ENCODE measurements at regions not wholly inside any gene's neighbourhood (a gene's known extent, or its start where the extent isn't known, plus 50 kb on each side); places are given as distances from the start of the nearest gene placed in this dataset.

DNA sequence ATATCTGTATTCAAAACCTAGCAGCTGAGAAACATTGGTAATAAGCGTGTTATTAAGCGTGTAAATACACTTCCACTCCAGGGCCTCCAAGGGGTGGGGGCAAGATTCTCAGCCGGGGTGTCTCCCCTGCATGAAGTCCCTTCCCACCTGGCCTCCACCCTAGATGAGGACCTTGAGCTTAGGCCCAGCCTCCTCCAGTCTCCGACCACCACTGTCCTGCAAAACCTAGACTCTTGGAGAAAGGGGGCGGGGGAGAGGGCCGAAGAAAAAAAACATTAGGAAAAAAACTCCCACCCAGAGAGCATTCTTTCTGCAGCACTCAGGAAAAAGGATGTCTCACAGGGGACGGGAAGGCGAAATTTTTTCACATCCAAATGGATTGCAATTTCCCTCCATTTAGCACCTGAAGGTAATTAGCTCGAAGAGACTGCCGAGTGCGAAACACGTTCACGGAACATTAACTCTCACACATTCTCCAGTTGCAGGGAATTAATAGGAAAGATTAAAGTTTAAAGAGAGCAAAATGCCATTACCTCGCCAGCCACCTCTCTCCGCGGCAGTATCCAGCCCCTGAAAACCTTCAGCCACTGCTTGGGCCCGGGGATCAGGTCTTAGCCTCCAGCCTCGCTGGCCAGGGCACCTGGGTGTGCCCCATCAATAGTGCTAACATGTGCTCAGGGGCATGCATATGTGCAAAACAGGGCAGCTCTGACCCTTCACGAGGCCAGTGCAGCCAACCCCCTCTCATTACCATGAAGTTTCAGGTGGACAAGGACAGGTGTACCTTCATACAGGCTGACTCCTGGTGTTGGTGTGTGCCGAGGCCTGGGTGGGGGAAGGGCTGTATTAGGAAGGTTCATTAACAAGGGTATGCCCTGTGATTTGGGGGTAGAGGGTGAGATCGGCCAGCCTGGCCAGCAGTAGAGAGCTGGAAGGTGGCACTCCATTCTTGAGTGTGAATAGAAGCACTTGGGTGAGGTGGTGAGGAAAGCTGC is 77.2 kb downstream of the HIF1AN start:
- DNase-seq (ENCODE audit: low read depth), result no peak

DNA sequence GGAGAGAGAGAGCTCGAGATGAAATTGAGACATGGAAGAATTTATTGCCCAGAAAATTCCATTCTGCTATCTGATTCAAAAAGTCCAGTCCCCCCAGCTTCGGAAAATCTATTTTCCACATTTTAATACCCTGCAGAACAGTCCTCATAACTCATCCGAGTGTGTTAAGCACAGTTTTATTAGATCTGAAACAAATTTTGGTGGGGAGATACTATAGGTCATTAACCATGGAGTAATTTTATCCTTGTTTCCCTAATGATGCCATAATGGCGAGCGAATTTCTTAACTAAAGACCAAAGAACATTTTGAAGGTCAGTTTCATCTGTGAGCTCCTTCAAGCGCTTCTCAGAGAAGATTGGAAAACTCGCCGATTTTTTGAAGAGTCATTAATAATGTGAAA is 78.1 kb downstream of the HIF1AN start:
- DNase-seq (ENCODE audit: low read depth), result no peak

DNA sequence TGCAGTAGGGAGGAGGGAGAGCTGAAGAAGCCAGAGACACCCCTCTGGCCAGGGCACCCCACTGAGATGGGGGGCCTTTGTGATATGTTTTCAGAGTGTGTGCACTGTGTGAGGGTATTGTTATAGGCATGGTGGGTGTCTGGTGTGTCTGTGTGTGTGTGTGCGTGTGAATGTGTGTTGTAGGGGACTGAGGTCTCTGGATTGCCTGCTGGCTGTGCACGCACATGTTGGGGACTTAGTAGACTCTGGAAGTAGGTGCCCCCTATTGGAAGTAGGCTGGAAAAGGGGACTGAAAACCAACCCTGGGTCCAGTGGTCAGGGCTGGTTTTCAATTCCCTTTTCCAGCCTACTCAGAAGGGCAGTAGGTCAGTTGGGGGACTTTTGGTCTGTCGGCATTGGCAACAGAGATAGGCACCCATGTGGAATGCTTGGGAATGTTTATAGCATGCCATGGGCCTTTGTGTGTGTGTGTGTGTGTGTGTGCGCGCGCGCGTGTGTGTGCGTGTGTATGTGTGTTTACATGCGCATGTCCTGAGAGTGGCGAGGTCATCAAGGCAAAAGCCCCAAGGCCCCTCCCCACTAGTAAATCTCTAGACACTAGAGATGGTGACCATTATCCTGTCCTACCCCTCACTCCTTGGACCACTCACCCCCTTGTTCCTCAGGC is 78.8 kb downstream of the HIF1AN start:
- no peak for DNase-seq (ENCODE audit: low read depth)

DNA sequence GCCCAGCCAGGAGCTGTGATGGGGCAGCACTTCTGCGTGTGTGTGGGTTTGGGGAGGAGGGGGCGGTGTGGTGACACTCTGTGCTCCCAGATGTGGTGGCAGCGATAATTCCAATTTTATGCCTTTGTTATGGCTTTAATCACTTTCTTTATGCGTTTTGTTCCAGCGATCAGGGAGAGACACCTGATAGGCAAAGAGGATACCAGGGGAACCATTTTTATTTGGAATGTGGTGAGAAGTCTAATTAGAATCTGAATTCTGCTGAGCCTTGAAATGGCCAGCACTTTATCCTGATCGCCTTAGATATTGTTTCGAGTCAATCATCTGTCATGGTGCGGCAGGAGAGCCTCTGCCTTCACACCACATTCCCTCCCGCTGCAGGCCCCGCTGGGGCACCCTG is 79.5 kb downstream of the HIF1AN start:
- DNase-seq (ENCODE audit: low read depth), result no peak

DNA sequence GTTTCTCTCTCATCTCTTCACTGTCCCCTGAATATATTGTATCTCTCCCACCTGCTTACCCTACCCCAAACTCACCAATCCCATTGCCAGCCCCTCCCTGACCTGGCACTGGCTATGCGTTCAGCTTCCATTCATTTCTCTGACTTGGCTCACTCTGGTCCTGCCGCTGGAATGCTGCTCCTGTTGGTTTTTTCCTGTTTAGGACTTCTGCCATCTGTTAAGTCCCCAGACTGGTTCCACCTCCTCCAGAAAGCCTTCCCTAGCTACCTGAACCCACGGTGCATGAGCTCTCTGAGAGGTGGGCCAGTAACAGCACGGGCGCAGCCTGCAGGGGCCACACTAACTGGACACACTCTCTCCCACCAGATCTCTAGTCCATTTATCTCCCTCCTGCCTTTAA is 80.2 kb downstream of the HIF1AN start:
- DNase-seq (ENCODE audit: low read depth), result no peak

DNA sequence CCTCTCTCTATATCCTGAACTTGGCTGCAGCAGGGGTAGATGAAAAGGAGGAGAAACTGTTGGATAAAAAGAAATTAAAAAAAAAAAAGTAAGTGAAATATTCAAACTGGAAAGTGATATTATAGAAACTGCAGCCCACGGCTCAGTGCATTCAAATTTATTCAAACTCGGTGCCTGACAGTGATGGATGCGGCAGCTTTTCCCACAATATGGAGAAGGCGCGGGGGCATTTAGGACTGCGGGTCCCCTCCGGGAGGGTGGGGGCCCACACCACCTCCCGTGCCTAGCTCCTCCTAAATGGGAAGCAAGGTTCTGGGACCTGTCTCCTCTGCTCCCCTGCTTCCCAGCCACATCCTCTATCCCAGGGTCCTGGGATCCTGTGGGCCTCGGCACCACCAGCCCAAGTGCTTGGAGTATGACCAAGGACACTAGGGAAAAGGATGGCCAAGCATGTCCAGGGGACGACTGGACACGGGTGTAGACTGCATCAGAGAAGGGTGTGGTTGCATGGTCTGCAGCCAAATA is 82.4 kb downstream of the HIF1AN start:
- DNase-seq (ENCODE audit: low read depth), result no peak

DNA sequence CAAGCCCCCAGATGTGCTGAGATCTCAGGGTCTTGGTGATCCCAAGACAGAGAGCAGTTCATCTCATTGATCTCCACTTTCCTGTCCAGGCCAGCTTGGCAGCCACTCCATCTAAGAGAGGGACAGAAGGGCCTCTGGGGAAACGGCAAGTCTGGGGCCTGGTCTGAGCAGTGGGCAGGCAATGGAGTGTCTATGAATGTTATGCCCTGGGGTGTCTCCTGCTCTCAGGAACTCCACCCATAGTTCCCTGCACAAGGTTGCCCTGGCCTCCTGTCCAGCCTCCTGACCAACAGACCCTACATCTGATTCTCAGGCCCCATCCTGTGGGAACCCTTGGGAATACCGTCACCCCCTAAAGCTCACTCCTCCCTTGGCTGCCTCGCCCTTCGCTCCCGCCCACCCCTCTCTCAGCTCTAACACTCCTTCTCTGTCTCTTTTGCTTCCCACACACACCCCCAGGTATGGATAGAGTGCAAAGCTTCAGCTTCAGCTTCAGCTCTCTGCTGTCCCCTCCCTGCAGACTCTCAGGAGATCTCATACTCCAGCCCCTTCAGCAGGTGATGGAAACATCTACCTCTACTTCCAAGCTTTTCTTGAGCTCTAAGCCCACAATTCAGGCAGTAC is 83.0 kb downstream of the HIF1AN start:
- DNase-seq (ENCODE audit: low read depth), result no peak

DNA sequence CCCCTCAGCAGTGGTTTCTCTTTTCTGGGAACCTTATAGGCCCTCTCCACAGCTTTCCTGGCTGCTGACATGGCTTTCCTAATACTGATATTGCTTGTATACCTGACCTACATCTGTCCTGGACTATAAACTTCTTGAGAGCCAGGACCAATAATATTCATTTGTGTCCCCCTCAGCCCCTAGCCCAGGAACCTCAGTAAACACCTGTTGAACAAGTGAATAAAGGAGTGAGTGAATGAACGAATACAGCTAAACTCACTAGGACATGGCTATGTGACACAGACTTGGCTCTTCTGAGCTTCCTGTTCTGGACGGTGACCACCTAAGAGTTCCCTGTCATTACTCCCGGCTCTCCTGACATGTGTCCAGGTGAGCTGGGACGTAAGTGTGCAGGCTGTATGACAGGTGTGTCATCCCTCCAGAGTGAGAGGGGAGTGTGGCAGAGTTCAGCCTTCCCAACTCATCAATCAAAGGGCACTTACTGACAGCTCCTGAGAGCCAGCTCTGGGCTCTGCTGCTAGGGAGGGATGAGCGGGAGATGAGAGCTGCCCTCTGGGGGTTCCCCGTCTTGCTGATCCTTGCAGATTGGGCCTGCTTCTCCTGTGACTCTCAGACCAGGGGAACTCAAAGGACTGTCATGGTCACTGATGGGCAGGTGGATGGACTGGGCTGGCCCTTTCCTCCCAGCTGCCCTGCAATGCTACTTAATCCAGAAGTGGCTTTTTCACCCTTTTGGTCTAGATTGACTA is 84.5 kb downstream of the HIF1AN start:
- DNase-seq (ENCODE audit: low read depth), result no peak

DNA sequence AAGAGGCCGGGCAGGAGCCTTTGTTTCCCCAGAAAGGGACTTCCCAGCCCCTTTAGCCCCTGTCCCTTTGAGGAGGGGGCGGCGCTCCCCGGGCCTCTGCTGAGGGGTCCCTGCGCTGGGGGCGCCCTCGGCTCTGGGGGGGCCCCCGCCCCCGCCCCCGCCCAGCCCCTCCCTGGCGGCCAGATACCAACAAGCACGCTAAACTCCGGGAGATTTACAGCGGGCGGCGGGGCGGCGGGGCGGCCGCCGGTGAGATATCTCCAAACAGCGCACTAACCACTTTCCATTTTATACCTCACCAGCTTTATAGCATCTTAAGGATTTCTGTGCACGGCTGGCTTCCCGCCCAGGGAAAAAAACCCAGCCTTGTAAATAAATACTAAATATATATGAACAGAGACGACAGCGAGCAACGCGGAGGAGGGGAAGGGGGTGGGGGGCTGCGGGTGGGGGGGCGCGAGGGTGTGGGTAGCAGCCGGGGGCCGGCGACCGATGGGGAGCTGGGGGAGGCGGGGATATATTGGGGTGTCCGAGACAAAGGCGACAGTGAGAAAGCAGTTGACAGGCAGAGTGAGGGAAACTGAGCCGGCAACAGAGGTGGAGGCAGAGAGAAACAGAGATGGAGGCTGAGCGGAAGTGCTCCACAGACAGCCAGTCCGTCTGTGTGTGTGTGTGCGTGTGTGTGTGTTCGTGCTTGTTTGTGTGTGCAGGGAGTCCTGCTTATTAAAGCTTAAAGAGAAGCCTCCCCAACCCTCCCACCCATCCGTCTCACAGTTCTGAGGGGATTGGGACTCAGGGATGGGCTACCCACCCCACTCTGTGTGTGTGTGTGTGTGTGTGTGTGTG is 85.8 kb downstream of the HIF1AN start:
- DNase-seq (ENCODE audit: low read depth), result no peak

DNA sequence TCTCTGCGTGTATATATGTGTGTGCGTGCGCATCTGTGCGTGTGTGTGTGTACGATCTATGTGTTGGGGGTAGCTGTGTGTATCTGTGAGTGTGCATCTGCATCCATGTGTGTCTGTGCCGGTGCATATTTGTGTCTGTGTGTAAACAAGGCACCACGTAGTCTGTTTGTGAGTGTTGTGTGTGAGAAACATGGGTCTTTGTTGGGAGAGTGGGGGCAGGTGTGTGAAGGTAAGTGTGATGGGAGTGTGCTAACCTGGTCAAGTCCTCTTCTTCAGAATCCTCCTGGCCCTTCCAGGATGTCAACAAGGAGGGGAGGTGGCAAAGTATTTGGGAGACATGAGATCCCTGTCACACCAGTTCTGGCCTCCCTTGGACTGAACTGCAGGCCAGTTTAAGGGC is 87.2 kb downstream of the HIF1AN start:
- no peak for DNase-seq (ENCODE audit: low read depth)

DNA sequence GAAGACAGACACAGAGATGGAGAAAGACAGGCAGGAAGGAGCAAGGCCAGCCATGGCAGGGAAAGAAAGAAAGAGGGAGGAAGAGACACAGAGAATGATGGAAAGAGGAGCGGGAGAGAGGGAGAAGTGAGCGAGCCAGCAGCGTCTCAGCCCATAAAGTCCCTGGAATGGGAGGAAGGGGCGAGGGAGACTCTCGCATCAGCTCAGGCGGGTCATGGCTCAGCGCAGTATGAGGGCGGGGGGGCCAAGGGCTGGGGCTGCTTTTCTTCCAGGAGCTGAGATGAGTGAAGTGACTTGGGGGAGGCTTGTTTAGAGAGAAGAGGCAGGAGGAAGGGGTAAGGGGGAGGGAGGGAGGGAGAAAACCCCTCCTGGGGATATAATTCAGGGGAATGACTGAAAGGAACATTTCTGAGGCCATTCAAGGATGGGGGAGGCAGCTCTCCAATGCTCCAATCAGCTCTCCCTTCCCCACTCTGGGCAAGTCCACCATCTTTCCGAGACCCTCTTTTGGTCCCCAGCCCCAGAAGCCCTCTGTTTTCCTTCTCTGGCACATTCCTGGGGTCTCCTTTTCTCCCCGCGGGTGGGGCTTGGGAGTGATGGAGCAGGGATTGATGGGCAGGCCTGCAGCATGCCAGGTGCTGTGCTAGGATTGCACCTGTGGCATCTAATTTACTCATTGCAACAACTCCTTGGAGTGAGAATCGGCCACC is 87.9 kb downstream of the HIF1AN start:
- no peak for DNase-seq (ENCODE audit: low read depth)

DNA sequence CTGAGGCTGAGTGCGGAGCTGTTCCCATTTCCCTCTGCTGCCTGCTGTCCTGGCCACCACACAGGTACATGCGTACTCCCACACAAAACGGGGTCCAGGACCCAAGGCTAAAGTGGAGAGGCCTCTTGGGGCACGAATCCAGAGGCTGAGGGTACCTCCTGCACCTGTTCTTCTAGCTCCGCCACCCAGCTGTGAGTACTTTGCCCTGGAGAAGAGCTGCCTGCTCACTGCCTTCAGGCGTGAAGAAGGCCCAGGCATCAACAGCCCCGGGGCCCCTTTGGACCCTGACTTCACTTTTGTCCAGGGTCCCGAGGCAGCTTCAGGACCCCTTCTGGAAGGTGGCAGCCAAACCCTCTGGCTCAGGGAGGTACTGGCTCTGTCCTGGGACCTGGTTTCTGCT is 88.6 kb downstream of the HIF1AN start:
- DNase-seq (ENCODE audit: low read depth), result no peak

DNA sequence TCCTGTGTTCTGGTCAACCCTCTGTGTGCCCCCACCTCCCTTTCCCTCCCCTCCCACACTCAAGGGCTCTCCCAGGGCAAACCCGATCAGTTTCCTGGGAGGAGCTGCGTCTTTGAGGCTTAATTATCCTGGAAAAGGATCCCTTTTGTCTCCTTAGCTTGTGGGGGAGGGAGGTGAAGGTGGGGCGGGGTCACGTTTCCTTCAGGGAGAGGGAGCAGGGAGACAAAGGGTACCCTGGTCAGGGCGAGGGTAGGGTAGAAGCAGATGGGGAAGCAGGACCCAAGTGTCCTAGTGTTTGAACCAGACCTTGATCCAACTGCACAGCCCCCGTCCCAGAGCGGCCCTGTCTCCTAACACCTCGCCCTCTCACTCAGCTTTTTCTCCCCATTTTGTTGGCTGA is 90.1 kb downstream of the HIF1AN start:
- DNase-seq (ENCODE audit: low read depth), result no peak

DNA sequence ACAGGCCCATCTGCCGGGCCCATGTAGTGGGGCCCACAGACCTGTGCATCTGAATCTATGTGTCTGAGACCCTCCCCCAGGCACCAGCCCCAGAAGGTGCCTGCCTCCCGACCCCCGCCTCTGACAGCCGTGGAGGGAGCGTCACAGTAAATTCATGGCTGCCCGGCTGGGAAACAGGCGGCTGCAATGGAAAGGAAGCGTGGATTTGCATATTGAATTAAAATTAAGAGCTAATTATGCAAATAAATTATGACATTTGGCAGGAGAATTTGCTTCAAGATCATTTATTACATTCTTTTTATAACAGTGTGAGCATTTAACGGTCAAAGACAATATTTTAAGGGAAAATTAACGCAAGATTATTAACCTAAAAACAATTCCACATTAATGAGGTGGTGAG is 92.3 kb downstream of the HIF1AN start:
- no peak for DNase-seq (ENCODE audit: low read depth)

DNA sequence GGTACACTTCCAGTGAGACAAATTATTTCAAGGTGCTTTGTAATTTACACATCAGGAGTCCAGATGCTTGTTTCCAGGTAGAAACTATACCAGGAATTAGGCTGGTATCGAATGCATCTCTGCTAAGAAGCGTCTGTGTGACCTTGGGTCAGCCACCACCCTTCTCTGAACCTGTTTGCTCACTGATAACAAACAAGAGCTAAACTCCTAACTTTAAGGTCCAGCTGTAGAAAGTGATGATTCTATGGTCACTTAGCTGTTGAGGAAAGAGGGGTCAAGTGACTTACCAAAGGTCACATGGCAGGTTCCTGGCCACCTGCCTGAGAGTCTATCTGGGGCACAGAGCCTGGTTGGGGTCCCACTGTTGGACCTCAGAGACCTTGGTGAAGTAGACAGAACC is 95.4 kb downstream of the HIF1AN start:
- DNase-seq (ENCODE audit: low read depth), result no peak

DNA sequence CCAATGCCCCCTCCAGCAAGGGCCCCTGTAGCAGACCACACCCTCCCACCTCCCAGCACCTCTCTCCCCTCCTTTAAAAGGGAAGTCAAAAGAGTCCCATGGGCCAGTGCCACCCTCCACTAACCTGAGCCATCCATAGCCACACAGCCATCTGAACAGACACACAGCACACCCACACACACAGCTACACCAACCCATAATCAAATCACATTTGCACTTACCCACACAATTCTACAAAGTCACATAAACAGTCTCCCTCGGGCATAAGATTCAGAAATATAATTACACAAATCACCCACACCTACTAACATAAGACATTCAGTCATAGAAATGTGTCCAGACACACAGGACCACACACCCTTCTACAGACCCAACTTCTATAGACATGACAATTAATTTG is 96.3 kb downstream of the HIF1AN start:
- DNase-seq (ENCODE audit: low read depth), result no peak

DNA sequence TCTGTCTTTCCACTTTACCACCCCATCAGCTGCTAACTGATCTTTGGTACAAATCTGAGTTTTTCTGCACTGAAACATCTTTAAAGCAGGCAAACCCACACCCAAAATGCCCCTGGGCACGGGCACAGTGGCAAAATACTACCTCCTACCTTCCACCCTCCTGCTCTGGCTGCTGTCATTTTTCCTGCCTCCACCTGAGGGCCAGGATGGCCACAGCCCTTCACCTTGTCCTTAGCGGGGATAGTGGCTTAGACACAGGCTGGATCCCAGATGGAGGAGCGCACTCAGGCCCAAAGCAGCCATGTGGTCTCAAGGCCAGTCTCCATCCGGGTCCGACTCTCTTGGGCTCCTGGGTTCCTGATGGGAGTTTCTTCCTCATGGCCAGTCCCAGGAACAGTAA is 98.3 kb downstream of the HIF1AN start:
- DNase-seq (ENCODE audit: low read depth), result no peak

DNA sequence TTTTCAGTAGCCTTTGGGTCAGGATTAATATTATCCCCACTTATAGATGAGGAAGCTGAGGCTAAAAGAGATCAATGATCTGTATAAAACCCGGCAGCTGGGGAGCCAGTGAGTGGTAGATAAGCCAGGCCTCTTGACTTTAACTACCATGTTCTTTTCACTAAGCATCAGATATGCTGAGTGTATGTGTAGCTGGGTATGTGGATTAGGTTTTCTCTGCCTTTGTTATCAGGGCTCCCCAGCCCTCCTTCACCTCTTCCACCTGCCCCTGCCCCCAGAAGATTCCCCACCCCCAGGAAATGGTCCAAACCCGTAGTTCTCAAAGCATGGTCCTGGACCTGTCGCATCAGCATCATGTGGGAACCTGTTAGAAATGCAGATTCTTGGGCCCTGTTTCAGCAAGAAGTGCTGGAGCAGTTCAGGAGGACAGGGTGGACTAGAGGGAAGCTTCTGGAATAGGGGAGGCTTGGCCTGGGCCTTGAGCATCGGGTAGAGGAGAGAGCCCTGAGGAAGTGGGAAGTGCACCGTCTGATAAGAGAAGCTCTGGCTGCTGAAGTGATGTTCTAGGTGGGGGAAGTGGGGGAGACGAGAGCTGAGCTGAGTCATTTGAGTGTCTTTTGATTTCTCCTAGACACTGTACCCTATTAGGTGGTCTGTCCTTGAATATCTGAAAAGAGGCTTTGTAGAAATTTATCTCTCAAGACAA is 101.3 kb downstream of the HIF1AN start:
- no peak for DNase-seq (ENCODE audit: low read depth)

DNA sequence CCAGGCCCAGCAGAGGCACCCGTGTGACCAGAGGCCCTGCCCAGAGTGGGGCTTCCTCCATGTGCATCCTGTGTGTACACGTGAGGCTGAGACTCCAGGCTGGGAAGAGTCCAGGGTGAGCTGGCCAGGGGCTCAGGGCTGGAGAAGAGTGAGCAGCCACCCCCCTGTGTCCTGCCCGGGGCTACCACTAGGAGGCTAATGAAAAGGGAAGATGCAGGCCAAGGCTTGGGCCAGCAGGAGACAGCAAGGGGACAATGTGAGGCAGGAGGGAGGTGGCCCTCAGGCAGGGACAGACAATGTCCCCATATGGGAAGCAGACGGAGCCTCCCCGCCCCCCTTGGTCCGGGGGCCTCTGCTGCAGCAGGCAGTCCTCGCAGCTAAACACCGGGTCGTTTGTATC is 102.0 kb downstream of the HIF1AN start:
- DNase-seq (ENCODE audit: low read depth), result peak; percentile 11
